GM06990 (cell line): ENCODE measurements at regions not wholly inside any gene's neighbourhood (a gene's known extent, or its start where the extent isn't known, plus 50 kb on each side); places are given as distances from the start of the nearest gene placed in this dataset.

Source experiments
- DNase-seq: peaks from one replicate; pipeline ENCODE4 v3.0.0-alpha.2; 2011; ENCODE audit not compliant: insufficient read length; ENCODE audit errors: extremely low read depth
- H3K27me3 ChIP-seq: replicated peaks from 2 replicates; pipeline ENCODE4 v1.6.0; 2011; ENCODE audit warnings: low read length; ENCODE audit not compliant: control insufficient read depth, insufficient read depth
- H3K36me3 ChIP-seq: 2 replicates; pipeline ENCODE4 v1.5.1; 2011; ENCODE audit warnings: low read length; ENCODE audit not compliant: control insufficient read depth, insufficient read depth
- H3K4me3 ChIP-seq: replicated peaks from 2 replicates; pipeline ENCODE4 v1.5.1; 2011; ENCODE audit warnings: low read depth, mild to moderate bottlenecking, control low read depth, low read length
- TF ChIP-seq, protein P1 (sequence below): IDR thresholded peaks from 2 replicates; pipeline ENCODE4 v1.5.1; 2011; ENCODE audit warnings: low read length, control low read depth, mild to moderate bottlenecking, inconsistent platforms; ENCODE audit not compliant: insufficient read depth, poor library complexity, severe bottlenecking

DNA sequence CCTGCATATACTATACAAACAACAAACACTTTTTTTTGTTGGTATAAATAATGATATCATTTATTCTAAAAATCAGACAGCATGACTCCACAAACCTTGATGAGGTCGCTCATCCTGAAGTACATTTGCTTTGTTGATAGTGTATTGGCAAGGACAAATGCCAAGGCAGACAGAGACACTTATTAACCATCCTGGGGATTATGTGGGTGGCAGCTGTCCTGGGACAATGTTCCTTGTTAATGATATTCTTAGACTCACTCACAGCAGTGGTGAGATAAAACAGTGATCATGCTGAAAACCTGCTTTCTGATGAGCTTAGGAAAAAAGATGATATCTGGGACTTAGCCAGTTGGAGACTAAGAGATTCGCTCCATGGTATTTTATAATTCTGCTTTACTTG lies 85.4 kb upstream of the OGFRL1 start:
- TF ChIP-seq, protein P1, sequence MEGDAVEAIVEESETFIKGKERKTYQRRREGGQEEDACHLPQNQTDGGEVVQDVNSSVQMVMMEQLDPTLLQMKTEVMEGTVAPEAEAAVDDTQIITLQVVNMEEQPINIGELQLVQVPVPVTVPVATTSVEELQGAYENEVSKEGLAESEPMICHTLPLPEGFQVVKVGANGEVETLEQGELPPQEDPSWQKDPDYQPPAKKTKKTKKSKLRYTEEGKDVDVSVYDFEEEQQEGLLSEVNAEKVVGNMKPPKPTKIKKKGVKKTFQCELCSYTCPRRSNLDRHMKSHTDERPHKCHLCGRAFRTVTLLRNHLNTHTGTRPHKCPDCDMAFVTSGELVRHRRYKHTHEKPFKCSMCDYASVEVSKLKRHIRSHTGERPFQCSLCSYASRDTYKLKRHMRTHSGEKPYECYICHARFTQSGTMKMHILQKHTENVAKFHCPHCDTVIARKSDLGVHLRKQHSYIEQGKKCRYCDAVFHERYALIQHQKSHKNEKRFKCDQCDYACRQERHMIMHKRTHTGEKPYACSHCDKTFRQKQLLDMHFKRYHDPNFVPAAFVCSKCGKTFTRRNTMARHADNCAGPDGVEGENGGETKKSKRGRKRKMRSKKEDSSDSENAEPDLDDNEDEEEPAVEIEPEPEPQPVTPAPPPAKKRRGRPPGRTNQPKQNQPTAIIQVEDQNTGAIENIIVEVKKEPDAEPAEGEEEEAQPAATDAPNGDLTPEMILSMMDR: no peak
- H3K36me3 ChIP-seq: no peaks in the 10 kb centered on the region
- no peaks in the 10 kb centered on the region; the same call in 1 of the 2 replicates for H3K27me3 ChIP-seq
- no peak for DNase-seq
- H3K4me3 ChIP-seq: no peak overlapping the region

DNA sequence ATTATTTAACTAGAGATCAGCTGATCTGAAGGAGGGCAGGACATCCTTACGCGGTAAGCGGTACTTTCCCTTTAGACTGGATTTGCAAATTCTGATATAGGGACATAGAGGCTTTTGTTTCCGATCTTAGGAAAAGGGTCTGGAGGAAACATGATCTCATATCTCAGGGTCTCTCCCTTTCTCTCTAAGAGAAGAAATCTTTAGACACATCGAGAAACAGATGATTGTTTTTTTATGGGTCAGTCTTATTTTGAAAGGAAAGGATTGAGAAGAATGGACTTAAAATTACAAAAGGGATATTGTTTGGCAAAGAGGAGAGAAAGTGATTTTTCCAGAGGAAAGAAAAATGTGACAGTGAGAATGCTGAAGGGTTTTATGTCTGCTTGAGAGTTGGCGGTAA lies 83.9 kb upstream of the OGFRL1 start:
- TF ChIP-seq, protein P1: no peak
- no peaks in the 10 kb centered on the region for H3K36me3 ChIP-seq

GRCh38 chr6:71205336-71205956 lies 83.2 kb upstream of the OGFRL1 start:
- DNase-seq: no peak
- Histone ChIP-seq H3K36me3 (no peaks in the 10 kb centered on the region), H3K27me3 (no peaks in the 10 kb centered on the region; the same call in 1 of the 2 replicates), H3K4me3 (no peak overlapping the region)
- TF ChIP-seq, protein P1: no peak

More for the DNA sequence above, 83.9 kb upstream of the OGFRL1 start:
- DNase-seq: no peak
- no peaks in the 10 kb centered on the region; the same call in 1 of the 2 replicates for H3K27me3 ChIP-seq
- no peak overlapping the region for H3K4me3 ChIP-seq

DNA sequence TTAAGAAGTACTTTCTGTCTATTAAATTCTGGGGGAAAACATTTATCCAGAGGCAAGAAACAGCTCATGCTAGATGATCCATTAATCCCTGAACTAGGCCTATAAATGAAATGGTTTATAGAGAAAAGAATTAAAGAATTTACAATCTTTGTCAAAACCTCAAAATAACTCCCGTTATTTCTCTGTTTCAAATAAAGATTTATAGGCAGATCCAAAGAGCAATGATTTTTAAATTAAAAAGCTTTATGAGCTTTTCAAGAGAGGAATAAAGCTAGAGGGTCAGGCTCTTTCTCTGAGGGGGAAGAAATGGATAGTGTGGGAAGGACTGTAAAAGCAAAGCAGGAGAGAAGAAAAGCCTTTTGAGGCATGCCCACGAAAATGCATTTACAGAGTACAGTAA lies 82.5 kb upstream of the OGFRL1 start:
- no peak for DNase-seq
- no peaks in the 10 kb centered on the region for H3K27me3 ChIP-seq
- H3K4me3 ChIP-seq: no peak overlapping the region
- no peaks in the 10 kb centered on the region for H3K36me3 ChIP-seq
- TF ChIP-seq, protein P1: no peak

GRCh38 chr6:71209206-71209605 lies 79.4 kb upstream of the OGFRL1 start:
- DNase-seq: no peak

More at GRCh38 chr6:71209206-71209605, 79.4 kb upstream of the OGFRL1 start:
- TF ChIP-seq, protein P1: no peak
- Histone ChIP-seq H3K4me3 (no peak overlapping the region), H3K36me3 (no peaks in the 10 kb centered on the region), H3K27me3 (no peaks in the 10 kb centered on the region)
